Omental fat pad (tissue), 3 donors: ENCODE measurements at regions not wholly inside any gene's neighbourhood (a gene's known extent, or its start where the extent isn't known, plus 50 kb on each side); places are given as distances from the start of the nearest gene placed in this dataset.

ENCODE experiments used
- ATAC-seq: fragments of 150-250 bp; one replicate; pipeline ENCODE4 v1.9.1; 2016; ENCODE audit warnings: mild to moderate bottlenecking, moderate library complexity; ENCODE audit not compliant: low FRiP score
- DNase-seq: peaks from one replicate; pipeline ENCODE4 v3.0.0-alpha.2; 2019; ENCODE audit warnings: low spot score
- TF ChIP-seq, protein P1 (sequence below), 3 donors: fragments of 450-650 bp; IDR thresholded peaks; one replicate each; pipeline ENCODE4 v1.5.1; 2016 to 2017; ENCODE audit warnings: antibody characterized with exemption in 3 of 3, mild to moderate bottlenecking in 3 of 3, moderate library complexity in 2 of 3

DNA sequence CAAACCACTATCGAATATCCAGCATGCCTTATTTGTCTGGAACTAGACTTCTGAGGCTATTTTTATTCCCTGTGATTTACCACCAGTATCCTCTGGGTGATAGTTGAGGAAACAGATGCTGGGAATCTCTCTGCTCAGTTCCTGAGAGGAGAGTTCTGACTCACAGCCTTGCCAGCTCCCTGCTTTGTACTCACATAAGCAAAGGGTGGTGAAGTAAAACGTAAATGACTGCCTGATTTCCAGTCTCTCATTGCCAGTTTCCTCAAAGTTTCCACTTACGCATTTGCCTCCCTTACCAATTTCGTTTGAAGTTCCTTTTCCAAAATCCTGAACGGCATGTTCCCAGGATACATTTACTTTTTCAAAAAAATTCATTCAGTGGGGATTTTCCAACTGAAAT lies 69.2 kb upstream of the HNRNPA3 start:
- peak; percentile 77 for ATAC-seq
- TF ChIP-seq, protein P1, sequence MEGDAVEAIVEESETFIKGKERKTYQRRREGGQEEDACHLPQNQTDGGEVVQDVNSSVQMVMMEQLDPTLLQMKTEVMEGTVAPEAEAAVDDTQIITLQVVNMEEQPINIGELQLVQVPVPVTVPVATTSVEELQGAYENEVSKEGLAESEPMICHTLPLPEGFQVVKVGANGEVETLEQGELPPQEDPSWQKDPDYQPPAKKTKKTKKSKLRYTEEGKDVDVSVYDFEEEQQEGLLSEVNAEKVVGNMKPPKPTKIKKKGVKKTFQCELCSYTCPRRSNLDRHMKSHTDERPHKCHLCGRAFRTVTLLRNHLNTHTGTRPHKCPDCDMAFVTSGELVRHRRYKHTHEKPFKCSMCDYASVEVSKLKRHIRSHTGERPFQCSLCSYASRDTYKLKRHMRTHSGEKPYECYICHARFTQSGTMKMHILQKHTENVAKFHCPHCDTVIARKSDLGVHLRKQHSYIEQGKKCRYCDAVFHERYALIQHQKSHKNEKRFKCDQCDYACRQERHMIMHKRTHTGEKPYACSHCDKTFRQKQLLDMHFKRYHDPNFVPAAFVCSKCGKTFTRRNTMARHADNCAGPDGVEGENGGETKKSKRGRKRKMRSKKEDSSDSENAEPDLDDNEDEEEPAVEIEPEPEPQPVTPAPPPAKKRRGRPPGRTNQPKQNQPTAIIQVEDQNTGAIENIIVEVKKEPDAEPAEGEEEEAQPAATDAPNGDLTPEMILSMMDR (IDR thresholded peaks at IDR 0.05) = no peak
- DNase-seq = no peak

DNA sequence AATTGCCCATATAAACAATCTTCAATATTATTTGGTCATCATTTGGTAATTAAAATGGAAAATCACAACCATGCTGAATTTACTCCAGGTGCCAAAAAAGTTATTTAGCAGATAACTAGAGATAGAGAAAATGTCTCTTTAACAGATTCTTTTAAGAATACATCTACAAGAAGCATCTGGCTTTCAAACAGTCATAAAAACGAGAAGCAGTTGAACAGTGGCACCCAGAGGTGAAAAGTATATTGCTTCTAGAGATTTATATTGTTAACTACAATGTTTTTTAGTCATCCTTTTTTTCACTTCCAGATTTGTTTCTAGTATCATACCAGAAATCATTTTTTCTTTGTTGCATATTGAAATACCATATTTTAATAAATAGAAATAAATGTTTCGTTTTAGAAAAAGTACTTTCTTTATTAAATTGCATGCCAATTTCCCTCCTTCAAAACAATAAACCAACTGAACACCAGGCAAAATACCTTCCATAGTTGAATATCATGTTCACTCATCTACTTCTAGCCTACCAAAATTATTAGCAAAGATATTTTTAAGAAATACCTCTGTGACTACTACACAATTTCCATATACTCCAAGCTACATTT lies 65.4 kb upstream of the HNRNPA3 start:
- TF ChIP-seq, protein P1 (IDR thresholded peaks at IDR 0.05) = no peak
- ATAC-seq (no peak), DNase-seq (no peak)

DNA sequence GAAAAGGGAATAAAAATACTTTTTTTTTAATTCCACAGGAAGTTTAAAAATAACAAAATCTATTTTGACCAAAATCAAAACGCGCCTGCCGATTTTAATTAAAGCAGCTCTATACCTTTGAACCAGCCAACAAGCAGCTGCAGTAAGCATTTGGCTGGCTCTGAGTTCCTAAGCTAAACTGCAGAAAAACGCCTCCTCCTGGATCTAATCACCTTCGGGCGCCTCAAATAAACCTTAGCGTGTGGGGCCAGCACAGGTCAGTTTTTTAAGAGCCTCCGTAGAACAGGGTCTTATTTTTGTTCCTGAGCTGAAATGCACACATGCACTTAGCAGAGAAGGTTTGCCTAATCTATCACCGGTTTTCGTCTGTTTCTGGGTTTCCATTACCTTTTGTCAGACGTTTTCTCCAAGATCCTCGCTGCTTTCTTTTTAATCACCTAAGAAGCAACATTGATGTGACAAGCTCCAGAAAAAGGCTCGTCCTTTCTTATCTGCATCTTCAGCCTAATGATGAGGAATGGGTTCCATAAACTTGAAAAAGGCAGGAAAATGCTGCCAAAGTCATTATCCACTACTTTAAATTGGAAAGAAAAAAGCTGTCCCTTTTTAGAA lies 64.7 kb upstream of the HNRNPA3 start:
- ATAC-seq = no peak
- TF ChIP-seq, protein P1 (IDR thresholded peaks at IDR 0.05) = no peak
- DNase-seq = no peak

DNA sequence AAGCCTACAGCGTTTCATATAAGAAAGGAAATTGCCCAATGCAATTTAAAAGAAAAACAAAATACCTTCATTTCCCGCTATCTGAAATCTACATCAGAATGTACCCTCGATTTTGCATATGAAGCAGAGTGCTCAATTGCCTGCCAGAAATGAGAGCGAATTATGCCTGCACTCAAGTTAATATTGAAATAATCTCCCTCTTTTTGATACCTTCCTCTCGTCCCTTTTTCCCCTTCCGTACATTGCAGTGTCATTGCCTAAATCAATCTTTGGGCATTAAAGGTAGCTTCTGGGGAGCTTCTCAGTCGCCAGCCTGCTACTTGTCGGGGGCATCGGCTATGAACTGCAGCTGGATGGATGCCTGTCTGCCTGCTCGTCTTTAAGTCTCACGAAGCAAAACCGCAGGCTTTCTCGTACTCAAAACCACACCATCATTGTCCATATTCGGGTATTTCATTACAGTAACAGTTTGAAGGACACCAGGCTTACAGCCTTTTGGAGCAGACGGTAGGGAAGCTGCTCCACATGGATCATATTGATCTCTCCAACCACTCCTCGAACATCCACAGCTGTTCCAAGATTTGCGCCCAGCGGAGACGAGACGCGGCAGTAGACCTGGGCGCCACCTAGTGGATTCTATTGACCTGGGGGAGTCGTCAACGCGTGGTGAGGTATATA lies 64.0 kb upstream of the HNRNPA3 start:
- DNase-seq = peak; percentile 72
- TF ChIP-seq, protein P1 (IDR thresholded peaks at IDR 0.05) = peak in 1 of 3 donors; percentile 33
- peak; percentile 94 for ATAC-seq

DNA sequence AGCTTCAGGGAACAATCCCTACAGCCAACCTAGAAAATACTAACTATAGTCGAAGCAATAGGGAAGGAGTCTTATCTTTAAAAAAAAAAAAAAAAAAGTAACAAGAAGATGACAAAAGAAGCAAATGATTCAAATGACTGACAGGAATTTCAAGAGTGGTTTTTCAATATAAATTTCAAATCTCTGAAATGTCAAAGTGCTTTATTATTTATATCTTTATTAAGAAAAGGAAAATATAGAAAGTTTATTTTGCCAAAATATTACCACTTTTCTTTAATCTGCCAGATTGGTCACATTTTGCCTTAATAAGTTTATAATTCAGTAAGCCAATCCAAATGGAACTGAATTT lies 63.5 kb upstream of the HNRNPA3 start:
- DNase-seq (no peak), ATAC-seq (no peak)
- TF ChIP-seq, protein P1 (IDR thresholded peaks at IDR 0.05) = no peak

DNA sequence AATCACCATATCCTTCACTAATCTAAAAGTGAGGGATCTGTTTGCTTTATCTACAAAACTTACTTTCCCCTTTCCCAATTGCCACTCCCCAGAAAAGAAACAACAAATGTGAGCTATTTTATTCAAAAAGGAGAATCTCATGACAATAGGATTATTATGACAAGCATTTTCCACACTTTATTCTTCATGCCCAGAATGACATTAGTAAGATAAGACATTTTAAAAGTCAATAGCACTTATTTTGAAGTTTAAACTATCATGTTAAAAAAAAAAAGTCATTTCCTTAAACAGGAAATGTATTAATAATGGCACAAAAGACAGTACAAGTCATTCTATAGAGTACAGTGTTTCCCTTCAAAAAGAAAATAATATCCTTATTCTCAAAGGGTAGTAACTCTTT lies 58.8 kb upstream of the HNRNPA3 start:
- TF ChIP-seq, protein P1 (IDR thresholded peaks at IDR 0.05) = no peak
- DNase-seq (no peak), ATAC-seq (no peak)

DNA sequence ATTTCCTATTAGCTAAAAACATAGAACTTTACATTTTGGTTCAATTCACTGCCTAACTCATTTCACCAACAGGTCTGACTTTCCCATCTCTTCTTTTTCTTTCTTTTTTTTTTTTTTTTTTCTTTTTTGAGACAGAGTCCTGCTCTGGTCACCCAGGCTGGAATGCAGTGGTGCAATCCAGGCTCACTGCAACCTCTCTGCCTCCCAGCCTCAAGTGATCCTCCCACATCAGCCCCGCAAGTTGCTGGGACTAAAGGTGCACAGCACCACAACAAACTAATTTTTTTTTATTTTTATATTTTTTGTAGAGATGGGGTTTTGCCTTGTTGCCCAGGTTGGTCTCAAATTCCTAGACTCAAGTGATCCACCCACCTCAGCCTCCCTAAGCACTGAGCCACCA lies 57.8 kb upstream of the HNRNPA3 start:
- TF ChIP-seq, protein P1 (IDR thresholded peaks at IDR 0.05) = no peak
- no peak for ATAC-seq
- DNase-seq = no peak
